SK-N-MC (cell line): ENCODE measurements at regions not wholly inside any gene's neighbourhood (a gene's known extent, or its start where the extent isn't known, plus 50 kb on each side); places are given as distances from the start of the nearest gene placed in this dataset.
A peak's percentile ranks its signal among the peaks of the same experiment; 100 is the strongest.

Experiments used
- DNase-seq: peaks from one replicate; pipeline ENCODE4 v3.0.0-alpha.2; 2011; ENCODE audit warnings: low read depth, low spot score
- H3K27ac ChIP-seq: fragments of 200-600 bp; sonication (generic); 2 replicates; pipeline ENCODE4 v1.5.1; 2016; ENCODE audit warnings: mixed run types
- H3K36me3 ChIP-seq: fragments of 200-600 bp; sonication (generic); 2 replicates; pipeline ENCODE4 v1.6.1; 2017; ENCODE audit warnings: antibody characterized with exemption, low read length, mixed read lengths; ENCODE audit not compliant: insufficient read depth
- H3K4me3 ChIP-seq: fragments of 200-600 bp; sonication (generic); 2 replicates; pipeline ENCODE4 v1.5.1; 2016
- H3K9ac ChIP-seq: fragments of 200-600 bp; sonication (generic); 2 replicates; pipeline ENCODE4 v1.8.0; 2017; ENCODE audit warnings: mixed run types, mixed read lengths; ENCODE audit not compliant: insufficient read length
- H3K9me3 ChIP-seq: fragments of 200-600 bp; sonication (generic); 2 replicates; pipeline ENCODE4 v1.6.1; 2017; ENCODE audit warnings: low read depth, mild to moderate bottlenecking, antibody characterized with exemption, low read length, moderate library complexity, mixed read lengths
- EZH2 ChIP-seq: fragments of 200-600 bp; sonication (generic); IDR thresholded peaks from one replicate; pipeline ENCODE4 v1.6.1; 2017; ENCODE audit warnings: antibody characterized with exemption
- FOXP2 ChIP-seq: optimal IDR thresholded peaks from 2 replicates; pipeline ENCODE3; 2011; ENCODE audit warnings: mild to moderate bottlenecking, moderate library complexity; ENCODE audit not compliant: insufficient read depth; ENCODE audit errors: extremely low read length, control extremely low read depth
- POLR2AphosphoS5 ChIP-seq: IDR thresholded peaks from 2 replicates; pipeline ENCODE4 v1.6.1; 2012; ENCODE audit warnings: mild to moderate bottlenecking, low read depth, low read length, borderline replicate concordance

GRCh38 chr14:62632771-62633170 is 412.5 kb downstream of the KCNH5 start:
- no peak for DNase-seq
- Histone ChIP-seq H3K9ac (no peak overlapping the region), H3K36me3 (no peaks in the 10 kb centered on the region), H3K9me3 (no peaks in the 10 kb centered on the region), H3K27ac (no peak overlapping the region), H3K4me3 (no peak overlapping the region)
- TF ChIP-seq FOXP2 (no peak), EZH2 (no peak), POLR2AphosphoS5 (no peak)

GRCh38 chr14:62645649-62646048 is 399.6 kb downstream of the KCNH5 start:
- H3K36me3 ChIP-seq: no peaks in the 10 kb centered on the region
- H3K27ac ChIP-seq: peak overlapping the region; percentile 57
- H3K4me3 ChIP-seq: peak overlapping the region; percentile 51
- no peak for TF ChIP-seq FOXP2
- no peaks in the 10 kb centered on the region for H3K9me3 ChIP-seq
- H3K9ac ChIP-seq: no peak overlapping the region
- peak; percentile 18 for DNase-seq
